ENCODE measurements at regions not wholly inside any gene's neighbourhood (a gene's known extent, or its start where the extent isn't known, plus 50 kb on each side); places are given as distances from the start of the nearest gene placed in this dataset.
"Not testable (repeated sequence)": the region's sequence is repeated elsewhere in the genome, so short reads cannot be mapped to it uniquely, and the experiment has no call there.

DNA sequence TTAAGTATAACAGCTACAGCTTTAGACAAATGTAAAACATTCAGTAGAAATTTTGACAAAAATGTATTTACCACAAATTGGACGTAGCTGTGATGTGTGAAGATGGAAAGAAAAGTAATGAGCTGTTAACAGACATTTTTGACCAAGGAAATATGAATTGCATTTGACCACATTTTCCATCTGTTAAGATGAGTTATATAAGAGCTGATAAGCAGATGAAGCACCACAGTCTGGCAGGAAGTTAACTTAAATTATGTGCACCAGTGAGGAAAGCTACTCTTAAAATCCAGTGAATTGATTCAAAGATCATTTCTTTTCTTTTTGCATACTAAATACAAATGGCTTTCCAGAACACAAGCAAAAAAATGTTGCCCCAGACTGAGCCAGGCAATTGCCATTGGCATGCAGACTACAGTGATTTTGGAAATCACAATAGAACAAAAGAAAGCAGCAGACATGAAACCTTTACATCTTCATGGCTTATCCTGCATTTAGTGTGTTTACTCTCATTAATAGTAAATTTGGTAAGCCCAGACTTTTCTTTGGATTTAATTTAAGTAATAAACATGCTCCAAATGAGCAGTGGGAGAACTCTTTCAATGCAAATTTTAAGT, 493.7 kb downstream of the TMX3 start:
- no peak for DNase-seq

- DNase-seq = no peak
Measured at GRCh38 chr18:68220458-68220857, 494.4 kb downstream of the TMX3 start.

GRCh38 chr18:68219872-68220271, 495.0 kb downstream of the TMX3 start:
- no peak for DNase-seq

GRCh38 chr18:68219274-68219673, 495.6 kb downstream of the TMX3 start:
- DNase-seq = no peak

DNA sequence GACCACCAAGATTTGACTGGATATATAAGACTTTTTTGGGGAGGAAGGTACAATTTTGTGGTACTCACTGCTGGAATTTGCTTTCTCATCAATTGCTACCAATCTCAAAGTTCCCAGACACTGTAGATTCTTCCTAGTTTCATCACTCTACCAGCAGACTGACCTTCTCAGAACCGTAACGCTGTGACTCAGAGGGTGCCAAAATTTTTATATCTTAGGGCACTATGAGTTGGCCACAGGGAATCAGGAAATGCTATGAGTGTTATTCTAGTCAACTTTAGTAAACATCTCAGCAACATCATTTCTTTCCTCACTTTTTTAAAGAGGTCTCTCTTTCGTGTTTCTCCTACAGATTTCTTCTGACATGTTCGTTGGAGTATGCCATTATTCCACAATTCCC, 499.0 kb downstream of the TMX3 start:
- no peak for DNase-seq

GRCh38 chr18:68186039-68186438, 528.9 kb downstream of the TMX3 start:
- no peak for DNase-seq

DNA sequence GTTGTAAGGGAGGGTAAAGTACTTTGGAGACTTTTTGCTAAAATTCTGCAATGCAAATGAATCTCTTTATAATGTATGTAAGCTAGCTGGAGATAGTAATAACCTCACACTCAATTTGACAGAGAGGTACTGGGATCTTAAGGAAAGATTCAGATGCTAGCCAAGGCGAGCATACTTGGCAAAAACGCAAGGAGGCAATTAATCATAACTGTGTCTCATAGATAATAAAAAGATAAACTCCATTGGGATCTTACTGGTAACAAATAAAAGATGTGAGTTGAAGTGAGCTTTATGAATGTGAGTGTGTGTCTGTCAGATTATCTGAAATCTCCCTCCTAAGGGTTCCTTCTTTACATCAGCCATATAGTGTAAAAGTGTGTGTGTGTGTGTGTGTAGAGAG, 533.0 kb downstream of the TMX3 start:
- no peak for DNase-seq

GRCh38 chr18:68179811-68180210, 535.1 kb downstream of the TMX3 start:
- DNase-seq = no peak

DNA sequence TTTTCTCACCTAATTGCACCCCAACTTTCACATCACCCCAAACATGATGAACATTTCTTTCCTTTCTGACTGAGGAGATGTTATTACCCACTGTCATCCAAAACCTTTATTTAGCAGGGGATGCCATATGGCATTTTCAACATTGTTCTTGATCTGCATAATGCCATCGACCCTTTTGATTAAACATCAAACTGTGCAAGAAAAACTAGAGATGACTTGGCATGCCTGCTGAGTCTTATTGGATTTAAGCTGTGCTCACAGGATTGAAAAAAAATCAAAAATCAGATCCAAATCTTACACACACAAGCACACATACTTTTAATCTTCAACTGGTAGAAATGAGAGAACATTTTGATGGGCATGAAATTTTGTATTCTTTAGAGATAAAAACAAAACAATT, 536.0 kb downstream of the TMX3 start:
- no peak for DNase-seq

DNA sequence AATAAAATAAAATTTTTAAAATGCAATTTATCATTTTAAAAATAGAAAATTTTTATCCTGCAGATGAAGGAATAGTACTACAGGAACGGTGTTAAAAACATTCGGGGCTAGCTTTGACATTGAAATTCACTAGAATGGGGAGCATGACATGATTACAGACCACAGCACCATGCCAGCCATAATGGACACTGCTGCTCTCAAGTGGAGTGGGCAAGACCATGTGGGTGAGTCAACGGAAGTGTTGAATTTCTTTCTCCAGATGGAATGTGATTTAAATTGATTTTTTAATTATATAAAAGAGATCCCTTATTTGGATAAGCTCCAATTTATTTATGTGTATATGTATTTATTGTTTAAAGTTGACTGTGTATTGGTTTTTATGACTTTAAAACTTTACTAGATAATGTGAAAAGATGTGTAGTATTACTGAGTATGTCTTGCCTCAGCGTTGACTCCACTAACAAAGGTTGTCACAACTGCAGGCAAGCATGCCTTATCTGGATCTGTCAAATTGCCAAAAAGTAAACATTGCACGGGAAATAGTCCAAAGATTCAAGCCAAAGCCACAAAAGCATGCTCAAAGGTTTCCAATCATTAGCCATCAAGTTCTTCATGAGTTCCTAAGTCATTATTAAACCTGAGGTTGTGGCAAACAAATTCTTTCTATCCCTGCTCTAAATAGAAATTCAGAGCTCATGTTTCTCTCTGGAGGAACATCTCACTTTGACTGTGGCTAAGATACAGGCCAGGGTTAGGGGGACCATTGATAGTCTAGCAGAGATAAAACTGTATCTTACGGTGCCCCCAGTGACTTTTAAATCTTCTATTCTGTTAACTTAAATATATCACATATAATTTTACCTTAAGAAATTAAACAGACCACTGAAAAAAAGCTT, 536.9 kb downstream of the TMX3 start:
- DNase-seq = no peak

- no peak for DNase-seq
Measured at GRCh38 chr18:68176901-68177300, 538.0 kb downstream of the TMX3 start.

DNA sequence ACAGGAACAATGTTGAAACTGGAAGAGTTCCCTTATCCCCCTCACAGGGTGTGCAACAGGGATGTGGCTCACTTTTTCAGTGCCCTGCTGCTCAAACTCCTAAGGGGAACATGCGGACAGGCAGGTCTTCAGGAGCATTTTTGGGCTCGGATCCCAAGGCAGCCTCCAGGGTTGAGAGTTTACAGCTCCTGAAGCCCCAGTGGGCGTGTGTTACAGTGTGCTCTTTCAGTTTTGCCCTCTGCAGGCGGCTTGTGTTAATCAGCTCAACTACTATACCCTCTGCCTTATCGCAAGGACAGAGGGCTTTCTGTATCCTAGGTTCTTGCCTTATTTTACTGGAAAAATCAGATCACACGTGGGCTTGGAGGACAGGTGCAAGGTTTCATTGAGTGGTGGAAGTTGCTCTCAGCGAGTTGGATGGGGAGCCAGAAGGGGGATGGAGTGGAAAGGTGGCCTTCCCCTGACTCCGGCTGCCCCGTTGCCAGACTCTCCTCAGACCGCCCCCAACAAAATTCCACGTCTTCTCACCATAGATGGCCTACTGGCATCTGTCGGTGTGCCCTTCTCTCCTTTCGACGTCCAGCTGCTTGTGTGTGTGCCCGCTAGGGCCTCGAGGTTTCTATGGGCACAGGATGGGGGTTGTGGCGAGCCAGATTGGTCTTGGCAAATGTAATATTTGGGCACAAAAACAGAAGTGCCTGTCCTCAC, 541.9 kb downstream of the TMX3 start:
- DNase-seq = no peak

DNA sequence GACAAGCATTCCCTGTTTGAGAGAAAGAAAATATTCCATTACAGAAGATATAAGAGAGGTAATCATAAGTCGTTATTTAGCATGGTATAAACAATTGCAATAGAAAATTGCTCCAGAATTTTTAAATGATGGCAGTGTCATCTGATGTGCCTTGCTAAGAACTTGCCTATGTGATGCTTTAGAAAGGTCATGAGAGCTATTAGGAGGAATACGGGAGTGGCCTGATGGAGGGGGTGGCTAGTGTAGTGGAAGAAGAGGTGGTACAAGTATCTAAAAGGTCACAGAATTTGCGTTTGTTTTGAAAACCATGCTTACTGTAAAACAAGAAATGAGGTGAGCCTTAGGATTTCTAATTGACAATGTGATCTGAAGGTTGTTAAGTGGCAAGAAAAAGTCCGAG, 550.0 kb downstream of the TMX3 start:
- DNase-seq = no peak

GRCh38 chr18:68153821-68154220, 561.1 kb downstream of the TMX3 start:
- DNase-seq = not testable (repeated sequence)

DNA sequence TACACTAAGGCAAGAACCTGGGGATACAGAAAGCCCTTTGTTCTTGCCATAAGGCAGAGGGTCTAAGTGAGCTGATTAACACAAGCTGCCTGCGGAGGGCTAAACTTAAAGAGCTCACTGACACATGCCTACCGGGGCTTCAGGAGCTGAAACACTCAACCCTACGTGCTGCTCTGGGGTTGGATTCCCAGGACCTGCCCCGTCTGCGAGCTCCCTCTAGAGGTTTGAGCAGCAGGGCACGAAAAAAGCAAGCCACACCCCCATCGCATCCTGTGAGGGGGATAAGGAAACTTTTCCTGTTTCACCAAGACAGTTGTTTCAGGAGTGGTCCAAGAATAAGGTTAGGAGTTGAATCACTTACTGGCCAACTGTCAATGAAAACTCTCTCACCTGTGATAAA, 562.1 kb downstream of the TMX3 start:
- DNase-seq = no peak

GRCh38 chr18:68150961-68151360, 563.9 kb downstream of the TMX3 start:
- DNase-seq = no peak

GRCh38 chr18:68148863-68149262, 566.0 kb downstream of the TMX3 start:
- no peak for DNase-seq

DNA sequence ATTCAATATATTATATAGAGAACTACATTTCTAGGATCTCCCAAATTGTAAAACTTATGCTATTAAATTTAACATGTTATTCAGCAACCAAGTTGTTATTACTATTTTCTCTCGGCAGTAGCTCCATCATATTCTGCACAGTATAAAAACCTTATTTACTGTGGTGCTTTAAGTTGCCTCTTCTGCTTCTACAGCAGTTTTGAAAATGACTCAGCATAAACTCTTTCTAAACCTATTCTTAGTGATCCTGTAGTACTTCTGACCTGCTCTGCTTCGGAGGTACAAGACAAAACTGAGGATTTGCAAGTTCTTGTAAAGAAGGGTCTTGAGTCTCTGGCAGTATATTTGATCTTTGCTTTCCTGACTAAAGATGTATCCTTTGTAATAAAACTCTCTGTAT, 567.2 kb downstream of the TMX3 start:
- no peak for DNase-seq

GRCh38 chr18:68121826-68122225, 593.1 kb downstream of the TMX3 start:
- no peak for DNase-seq

- DNase-seq = no peak
Measured at GRCh38 chr18:68121308-68121707, 593.6 kb downstream of the TMX3 start.

- DNase-seq = no peak
Measured at GRCh38 chr18:68114989-68115388, 598.5 kb upstream of the DSEL start.

DNA sequence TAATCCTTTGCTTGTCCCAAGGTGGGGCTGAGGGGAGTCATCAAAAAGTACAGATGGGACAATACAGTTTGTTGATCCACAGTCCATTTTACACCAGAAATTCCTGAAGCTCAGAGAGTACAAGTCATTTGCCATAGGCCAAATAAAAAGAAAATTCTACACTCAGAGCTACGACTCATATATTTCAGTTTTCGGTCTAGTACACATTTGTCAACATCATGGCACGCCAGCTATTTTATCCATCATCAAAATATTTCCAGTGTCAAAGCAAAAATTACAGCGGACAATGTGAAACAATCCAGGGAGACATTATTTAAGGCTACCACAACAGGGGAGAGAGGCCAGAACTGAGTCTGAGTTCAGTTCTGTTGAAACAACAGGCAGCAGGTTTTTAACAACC, 587.5 kb upstream of the DSEL start:
- no peak for DNase-seq

GRCh38 chr18:68103561-68103960, 587.0 kb upstream of the DSEL start:
- DNase-seq = no peak

DNA sequence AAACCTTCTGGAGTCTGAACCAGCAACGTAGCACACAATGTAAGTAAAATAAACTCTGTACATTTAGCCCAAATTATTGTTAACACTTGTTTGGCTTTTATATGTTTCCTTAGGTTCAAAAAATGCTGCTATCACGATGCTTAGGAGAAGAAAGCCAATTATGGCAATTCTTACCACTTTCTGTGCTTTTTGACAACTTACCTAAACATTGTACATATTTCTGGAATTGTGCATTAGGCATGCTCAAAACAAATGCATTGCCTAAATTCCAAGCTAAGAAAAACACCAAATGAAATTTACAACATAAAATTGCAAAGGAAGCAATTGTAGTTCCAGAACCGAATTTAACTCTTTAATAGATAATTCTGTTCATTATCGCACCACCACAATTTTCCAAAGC, 585.6 kb upstream of the DSEL start:
- no peak for DNase-seq
